OCI-LY7 (cell line): ENCODE measurements at regions not wholly inside any gene's neighbourhood (a gene's known extent, or its start where the extent isn't known, plus 50 kb on each side); places are given as distances from the start of the nearest gene placed in this dataset.

Source experiments
- BruUV-seq: library from RNA; stranded (reverse); fragments of 400-500 nt; replicated peaks from 2 replicates; lab custom pipeline; 2021; lab: Mats Ljungman, UMichigan
- CTCF ChIA-PET: fragments of 300-600 bp; sonication (Branson Sonifier 250); formaldehyde crosslinking; loops from one replicate; lab custom pipeline; 2022; ENCODE audit warnings: antibody characterized with exemption; ENCODE audit not compliant: unreplicated experiment; lab: Charles Lee
- POLR2A ChIA-PET: fragments of 300-600 bp; sonication (Branson Sonifier 250); formaldehyde crosslinking; loops from one replicate; lab custom pipeline; 2022; ENCODE audit warnings: antibody characterized with exemption; lab: Charles Lee
- DNase-seq: peaks from one replicate; pipeline ENCODE4 v3.0.0-alpha.2; 2015; ENCODE audit warnings: low spot score
- H2AFZ ChIP-seq: fragments of 200-600 bp; sonication (generic), shearing (Covaris generic); 2 replicates; pipeline ENCODE4 v1.6.1; 2014; ENCODE audit warnings: mild to moderate bottlenecking, antibody characterized with exemption, low read length, moderate library complexity
- H3K27ac ChIP-seq: fragments of 200-600 bp; sonication (generic); 2 replicates; pipeline ENCODE4 v1.5.1; 2014; ENCODE audit warnings: mixed run types, low read depth, mild to moderate bottlenecking, moderate library complexity, low read length, inconsistent platforms; ENCODE audit not compliant: poor library complexity, severe bottlenecking
- H3K36me3 ChIP-seq: fragments of 200-600 bp; sonication (generic); 2 replicates; pipeline ENCODE4 v1.6.1; 2014; ENCODE audit warnings: mild to moderate bottlenecking, antibody characterized with exemption, low read length, moderate library complexity, mixed read lengths; ENCODE audit not compliant: insufficient read depth
- H3K4me1 ChIP-seq: fragments of 200-600 bp; sonication (generic); 2 replicates; pipeline ENCODE4 v1.5.1; 2014; ENCODE audit warnings: mild to moderate bottlenecking, low read length; ENCODE audit not compliant: insufficient read depth, poor library complexity, severe bottlenecking
- H3K4me2 ChIP-seq: fragments of 200-600 bp; sonication (generic); 2 replicates; pipeline ENCODE4 v1.6.1; 2014; ENCODE audit warnings: mild to moderate bottlenecking, low read length
- H3K4me3 ChIP-seq: fragments of 200-600 bp; sonication (generic); 2 replicates; pipeline ENCODE4 v1.5.1; 2014; ENCODE audit warnings: mild to moderate bottlenecking, low read depth, low read length; ENCODE audit not compliant: poor library complexity, severe bottlenecking
- H3K79me2 ChIP-seq: fragments of 200-600 bp; sonication (generic); 2 replicates; pipeline ENCODE4 v1.6.1; 2016; ENCODE audit warnings: low read depth, mild to moderate bottlenecking, low read length, moderate library complexity, mixed read lengths; ENCODE audit not compliant: insufficient read depth
- H3K9me2 ChIP-seq: fragments of 200-600 bp; sonication (generic); 2 replicates; pipeline ENCODE4 v1.6.1; 2016; ENCODE audit warnings: mild to moderate bottlenecking, low read length, mixed read lengths; ENCODE audit not compliant: insufficient read depth
- H3K9me3 ChIP-seq: fragments of 200-600 bp; sonication (generic); 2 replicates; pipeline ENCODE4 v1.6.1; 2014; ENCODE audit warnings: mild to moderate bottlenecking, mixed run types, low read length, mixed read lengths
- H4K20me1 ChIP-seq: fragments of 200-600 bp; sonication (generic); 2 replicates; pipeline ENCODE4 v1.6.1; 2014; ENCODE audit warnings: mild to moderate bottlenecking, antibody characterized with exemption, low read length, moderate library complexity, mixed read lengths; ENCODE audit not compliant: insufficient read depth
- EZH2phosphoT487 ChIP-seq: fragments of 200-600 bp; sonication (generic); IDR thresholded peaks from 2 replicates; pipeline ENCODE4 v1.6.1; 2018; ENCODE audit warnings: low read depth, borderline replicate concordance, mild to moderate bottlenecking, mixed run types, antibody characterized with exemption, low read length, moderate library complexity, mixed read lengths
- intact Hi-C: fragments of 100-400 bp; cut with micrococcal nuclease; formaldehyde crosslinking; loops from one replicate; pipeline ENCODE4 v1.10.0; 2022; ENCODE audit not compliant: unreplicated experiment
- TF ChIP-seq, protein P1 (sequence below): fragments of 200-600 bp; sonication (generic); conservative IDR thresholded peaks from 2 replicates; pipeline ENCODE4 v1.5.1; 2014; ENCODE audit warnings: mild to moderate bottlenecking, antibody characterized with exemption, low read length, moderate library complexity, mixed read lengths

DNA sequence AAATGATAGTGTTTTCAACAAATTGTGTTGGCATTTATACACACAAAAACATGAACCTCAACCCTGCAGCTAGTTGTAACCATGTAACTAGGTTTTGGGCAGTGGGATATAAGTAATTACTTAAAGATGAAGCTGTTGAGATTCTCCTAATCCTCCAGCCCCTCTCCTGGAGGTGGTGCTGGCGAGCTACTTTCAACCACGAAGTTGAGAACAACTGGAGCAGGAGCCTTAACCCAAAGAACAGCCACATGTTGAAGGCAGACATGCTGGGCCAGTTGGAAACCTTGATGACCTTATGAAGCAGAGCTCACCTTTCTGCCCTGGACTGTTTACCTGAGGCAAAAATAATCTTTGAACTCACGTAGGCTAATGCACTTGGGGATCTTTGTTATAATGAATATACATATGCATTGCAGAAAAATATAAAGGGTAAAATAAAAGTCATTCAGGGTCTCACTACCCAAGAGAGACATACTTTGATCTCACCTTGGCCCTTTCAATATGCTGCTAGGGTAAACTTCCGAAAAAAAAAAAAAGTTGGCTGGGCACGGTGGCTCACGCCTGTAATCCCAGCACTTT is 89.6 kb upstream of the NPAS2 start:
- H2AFZ ChIP-seq, result no peak overlapping the region
- peak; percentile 27 for DNase-seq
- intact Hi-C loops, result loop anchor here (2.0 kb wide), 1 partner anchor 254 kb away; no protein-coding TSS in a partner anchor
- POLR2A ChIA-PET, result interaction anchor here (0.5 kb wide), 1 partner anchor 1173 kb away, joined by 5 read pairs; no protein-coding TSS in a partner anchor
- H3K4me2 ChIP-seq, result no peak overlapping the region
- no peaks in the 10 kb centered on the region for H3K9me3 ChIP-seq
- BruUV-seq, result no TSS peak
- no peaks in the 10 kb centered on the region for H3K9me2 ChIP-seq
- no peaks in the 10 kb centered on the region for H3K79me2 ChIP-seq
- H3K4me3 ChIP-seq, result no peak overlapping the region
- CTCF ChIA-PET, result no interaction called here
- no peaks in the 10 kb centered on the region for H3K36me3 ChIP-seq
- no peaks in the 10 kb centered on the region for H3K4me1 ChIP-seq
- no peak for TF ChIP-seq EZH2phosphoT487
- TF ChIP-seq, protein P1, sequence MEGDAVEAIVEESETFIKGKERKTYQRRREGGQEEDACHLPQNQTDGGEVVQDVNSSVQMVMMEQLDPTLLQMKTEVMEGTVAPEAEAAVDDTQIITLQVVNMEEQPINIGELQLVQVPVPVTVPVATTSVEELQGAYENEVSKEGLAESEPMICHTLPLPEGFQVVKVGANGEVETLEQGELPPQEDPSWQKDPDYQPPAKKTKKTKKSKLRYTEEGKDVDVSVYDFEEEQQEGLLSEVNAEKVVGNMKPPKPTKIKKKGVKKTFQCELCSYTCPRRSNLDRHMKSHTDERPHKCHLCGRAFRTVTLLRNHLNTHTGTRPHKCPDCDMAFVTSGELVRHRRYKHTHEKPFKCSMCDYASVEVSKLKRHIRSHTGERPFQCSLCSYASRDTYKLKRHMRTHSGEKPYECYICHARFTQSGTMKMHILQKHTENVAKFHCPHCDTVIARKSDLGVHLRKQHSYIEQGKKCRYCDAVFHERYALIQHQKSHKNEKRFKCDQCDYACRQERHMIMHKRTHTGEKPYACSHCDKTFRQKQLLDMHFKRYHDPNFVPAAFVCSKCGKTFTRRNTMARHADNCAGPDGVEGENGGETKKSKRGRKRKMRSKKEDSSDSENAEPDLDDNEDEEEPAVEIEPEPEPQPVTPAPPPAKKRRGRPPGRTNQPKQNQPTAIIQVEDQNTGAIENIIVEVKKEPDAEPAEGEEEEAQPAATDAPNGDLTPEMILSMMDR, result peak; percentile 66
- no peaks in the 10 kb centered on the region for H4K20me1 ChIP-seq
- no peak overlapping the region for H3K27ac ChIP-seq

DNA sequence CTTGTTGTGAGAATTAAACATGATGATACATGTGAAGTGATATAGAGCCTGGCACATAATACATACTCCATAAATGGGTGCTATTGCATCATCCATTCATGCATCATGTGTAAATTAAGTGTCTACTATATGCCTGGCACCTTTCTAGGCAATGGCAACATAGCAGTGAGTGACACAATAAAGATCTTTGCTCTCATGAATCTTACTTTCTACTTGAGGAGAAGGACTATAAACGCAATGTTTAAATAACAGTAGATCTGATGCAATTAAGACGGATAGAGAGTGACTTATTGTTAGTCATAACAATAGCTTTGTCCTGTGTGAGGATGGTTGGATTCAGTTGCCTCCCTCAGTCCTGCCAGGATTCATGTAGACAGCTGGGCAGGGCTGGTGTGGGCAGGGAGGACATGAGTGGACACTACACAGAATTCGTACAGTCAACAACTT is 88.4 kb upstream of the NPAS2 start:
- Histone ChIP-seq H2AFZ (no peak overlapping the region), H3K4me1 (no peaks in the 10 kb centered on the region), H3K9me2 (no peaks in the 10 kb centered on the region), H3K36me3 (no peaks in the 10 kb centered on the region), H4K20me1 (no peaks in the 10 kb centered on the region), H3K27ac (no peak overlapping the region), H3K79me2 (no peaks in the 10 kb centered on the region), H3K4me3 (no peak overlapping the region), H3K4me2 (no peak overlapping the region), H3K9me3 (no peaks in the 10 kb centered on the region)
- ChIA-PET POLR2A (no interaction called here), CTCF (no interaction called here)
- intact Hi-C loops, result loop anchor here (2.0 kb wide), 1 partner anchor 253 kb away; no protein-coding TSS in a partner anchor
- TF ChIP-seq EZH2phosphoT487, result no peak
- TF ChIP-seq, protein P1, result no peak
- no TSS peak for BruUV-seq
- no peak for DNase-seq
